Astrocyte (in vitro differentiated cells and primary cell): ENCODE measurements at regions not wholly inside any gene's neighbourhood (a gene's known extent, or its start where the extent isn't known, plus 50 kb on each side); places are given as distances from the start of the nearest gene placed in this dataset.

Experiments
- DNase-seq: peaks from one replicate; pipeline ENCODE4 v3.0.0-alpha.2; 2010; ENCODE audit warnings: low read depth
- FAIRE-seq: peaks from 2 replicates; lab custom pipeline; 2011; peaks lifted over from hg19 to GRCh38; lab: Jason Lieb, UNC
- H2AFZ ChIP-seq: 2 replicates; pipeline ENCODE4 v1.6.0; 2012; ENCODE audit warnings: low read depth, low read length, inconsistent platforms
- H3K27ac ChIP-seq: 2 replicates; pipeline ENCODE4 v1.5.1; 2011; ENCODE audit warnings: low read depth, low read length, inconsistent platforms
- H3K27me3 ChIP-seq: 2 replicates; pipeline ENCODE4 v1.6.0; 2011; ENCODE audit warnings: low read length, inconsistent platforms; ENCODE audit not compliant: insufficient read depth
- H3K36me3 ChIP-seq: 2 replicates; pipeline ENCODE4 v1.5.1; 2011; ENCODE audit warnings: low read length, inconsistent platforms; ENCODE audit not compliant: insufficient read depth
- H3K4me1 ChIP-seq: 2 replicates; pipeline ENCODE4 v1.5.1; 2011; ENCODE audit warnings: low read length, inconsistent platforms; ENCODE audit not compliant: insufficient read depth
- H3K4me2 ChIP-seq: 2 replicates; pipeline ENCODE4 v1.6.0; 2012; ENCODE audit warnings: low read length, inconsistent platforms
- H3K4me3 ChIP-seq: 2 replicates; pipeline ENCODE4 v1.5.1; 2011; ENCODE audit warnings: low read depth, mild to moderate bottlenecking, low read length, inconsistent platforms; ENCODE audit not compliant: insufficient read depth
- H3K79me2 ChIP-seq: 2 replicates; pipeline ENCODE4 v1.6.0; 2012; ENCODE audit warnings: mild to moderate bottlenecking, low read length, inconsistent platforms; ENCODE audit not compliant: insufficient read depth
- H3K9ac ChIP-seq: 2 replicates; pipeline ENCODE4 v1.6.0; 2012; ENCODE audit warnings: mild to moderate bottlenecking, low read length, inconsistent platforms
- H3K9me3 ChIP-seq: 2 replicates; pipeline ENCODE4 v1.5.1; 2012; ENCODE audit warnings: low read depth, mild to moderate bottlenecking, low read length, inconsistent platforms; ENCODE audit not compliant: insufficient read depth
- H4K20me1 ChIP-seq: 2 replicates; pipeline ENCODE4 v1.6.0; 2012; ENCODE audit warnings: low read length, inconsistent platforms; ENCODE audit not compliant: insufficient read depth
- H3K27ac Mint-ChIP-seq: one replicate; pipeline ENCODE4 v1.8.0; 2021; ENCODE audit warnings: mild to moderate bottlenecking, mixed read lengths; ENCODE audit not compliant: unreplicated experiment
- H3K27me3 Mint-ChIP-seq: one replicate; pipeline ENCODE4 v1.8.0; 2021; ENCODE audit warnings: low read depth, mixed read lengths; ENCODE audit not compliant: unreplicated experiment
- H3K36me3 Mint-ChIP-seq: one replicate; pipeline ENCODE4 v1.8.0; 2021; ENCODE audit warnings: low read depth, mixed read lengths; ENCODE audit not compliant: unreplicated experiment
- H3K4me1 Mint-ChIP-seq: one replicate; pipeline ENCODE4 v1.8.0; 2021; ENCODE audit warnings: low read depth, mixed read lengths; ENCODE audit not compliant: unreplicated experiment
- H3K4me3 Mint-ChIP-seq: one replicate; pipeline ENCODE4 v1.8.0; 2021; ENCODE audit warnings: mild to moderate bottlenecking, moderate library complexity, mixed read lengths; ENCODE audit not compliant: unreplicated experiment
- H3K9me3 Mint-ChIP-seq: one replicate; pipeline ENCODE4 v1.8.0; 2021; ENCODE audit warnings: mild to moderate bottlenecking, mixed read lengths; ENCODE audit not compliant: unreplicated experiment
- EZH2 ChIP-seq: IDR thresholded peaks from 2 replicates; pipeline ENCODE4 v1.6.1; 2012; ENCODE audit warnings: mild to moderate bottlenecking, low read length, inconsistent platforms; ENCODE audit not compliant: insufficient read depth
- TF ChIP-seq, protein P1 (sequence below): IDR thresholded peaks from 2 replicates; pipeline ENCODE4 v1.5.1; 2011; ENCODE audit warnings: low read depth, mild to moderate bottlenecking, inconsistent platforms, low read length, moderate library complexity; ENCODE audit not compliant: insufficient read depth

DNA sequence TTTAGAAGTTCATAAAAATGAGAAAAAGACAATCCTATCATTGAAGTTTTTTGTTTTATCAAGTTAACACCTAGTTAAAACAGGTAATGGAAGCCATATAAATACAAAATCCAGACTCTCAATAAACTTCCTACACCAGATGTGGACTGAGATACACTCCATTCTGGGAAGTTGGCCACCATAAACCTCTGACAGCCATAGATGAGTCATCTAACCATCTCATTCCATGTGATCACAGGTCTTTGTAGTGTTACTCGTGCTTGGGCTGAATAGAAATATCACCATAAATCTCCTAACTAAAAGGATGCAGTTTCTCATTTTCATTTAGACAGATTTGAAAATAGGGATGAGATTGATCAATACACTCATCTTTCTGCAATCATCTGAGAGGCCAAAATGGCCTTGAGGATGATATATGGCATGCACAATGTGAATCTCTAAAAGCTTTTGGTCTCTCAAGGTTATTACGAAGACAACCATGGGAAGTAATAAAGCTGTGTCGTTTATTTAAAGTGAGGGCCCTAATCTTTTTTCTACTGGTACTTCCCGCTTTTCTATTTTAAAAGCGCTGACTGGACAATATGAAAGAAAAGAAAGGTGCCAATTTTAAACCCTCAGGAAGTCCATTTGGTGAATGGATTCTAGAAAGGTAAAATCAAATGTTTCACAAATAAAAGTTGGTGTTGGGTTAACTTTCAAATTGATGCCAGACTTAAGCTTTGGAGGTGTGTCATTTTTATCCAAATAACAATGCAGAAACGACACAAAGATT lies 155.5 kb downstream of the POLR2M start:
- H3K9ac ChIP-seq: no peak overlapping the region
- H3K27ac ChIP-seq: no peak overlapping the region
- no peaks in the 10 kb centered on the region for H3K79me2 ChIP-seq
- Mint-ChIP-seq H3K36me3 (no peaks in the 10 kb centered on the region), H3K27me3 (peaks cover 6% of the 10 kb centered on the region), H3K4me1 (peaks cover 10% of the 10 kb centered on the region), H3K27ac (no peak overlapping the region), H3K4me3 (no peak overlapping the region), H3K9me3 (peaks cover 1% of the 10 kb centered on the region)
- no peak for TF ChIP-seq EZH2
- TF ChIP-seq, protein P1, sequence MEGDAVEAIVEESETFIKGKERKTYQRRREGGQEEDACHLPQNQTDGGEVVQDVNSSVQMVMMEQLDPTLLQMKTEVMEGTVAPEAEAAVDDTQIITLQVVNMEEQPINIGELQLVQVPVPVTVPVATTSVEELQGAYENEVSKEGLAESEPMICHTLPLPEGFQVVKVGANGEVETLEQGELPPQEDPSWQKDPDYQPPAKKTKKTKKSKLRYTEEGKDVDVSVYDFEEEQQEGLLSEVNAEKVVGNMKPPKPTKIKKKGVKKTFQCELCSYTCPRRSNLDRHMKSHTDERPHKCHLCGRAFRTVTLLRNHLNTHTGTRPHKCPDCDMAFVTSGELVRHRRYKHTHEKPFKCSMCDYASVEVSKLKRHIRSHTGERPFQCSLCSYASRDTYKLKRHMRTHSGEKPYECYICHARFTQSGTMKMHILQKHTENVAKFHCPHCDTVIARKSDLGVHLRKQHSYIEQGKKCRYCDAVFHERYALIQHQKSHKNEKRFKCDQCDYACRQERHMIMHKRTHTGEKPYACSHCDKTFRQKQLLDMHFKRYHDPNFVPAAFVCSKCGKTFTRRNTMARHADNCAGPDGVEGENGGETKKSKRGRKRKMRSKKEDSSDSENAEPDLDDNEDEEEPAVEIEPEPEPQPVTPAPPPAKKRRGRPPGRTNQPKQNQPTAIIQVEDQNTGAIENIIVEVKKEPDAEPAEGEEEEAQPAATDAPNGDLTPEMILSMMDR: no peak
- no peak overlapping the region for H3K4me2 ChIP-seq
- peaks cover 3% of the 10 kb centered on the region for H3K4me1 ChIP-seq
- H2AFZ ChIP-seq: no peak overlapping the region
- FAIRE-seq: peak; percentile 88
- H3K36me3 ChIP-seq: no peaks in the 10 kb centered on the region
- H4K20me1 ChIP-seq: no peaks in the 10 kb centered on the region
- H3K4me3 ChIP-seq: no peak overlapping the region
- no peaks in the 10 kb centered on the region for H3K9me3 ChIP-seq
- H3K27me3 ChIP-seq: no peaks in the 10 kb centered on the region
- DNase-seq: peak; percentile 84

DNA sequence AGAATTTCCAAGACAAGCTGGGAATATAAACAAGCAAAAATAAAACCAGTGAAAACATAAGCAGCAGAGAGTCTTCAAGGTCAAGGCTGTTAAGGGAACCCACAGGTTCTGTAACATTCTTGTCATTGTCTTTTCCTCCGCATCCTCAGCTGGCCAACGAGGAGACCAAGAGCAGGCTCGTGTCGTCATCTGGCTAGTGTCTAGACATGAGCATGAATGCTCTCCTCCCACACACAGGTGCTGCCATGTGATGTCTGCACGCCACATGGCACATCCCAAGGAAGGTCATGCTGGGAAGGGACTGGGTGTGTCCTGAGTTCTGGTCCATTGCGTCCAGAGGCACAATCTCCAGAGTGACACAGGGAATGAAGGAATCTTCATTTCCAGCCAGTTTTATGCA lies 156.2 kb downstream of the POLR2M start:
- H3K9ac ChIP-seq: no peak overlapping the region
- no peaks in the 10 kb centered on the region for H4K20me1 ChIP-seq
- no peaks in the 10 kb centered on the region for H3K36me3 ChIP-seq
- no peak for FAIRE-seq
- no peak for DNase-seq
- H3K27me3 ChIP-seq: no peaks in the 10 kb centered on the region
- peaks cover 9% of the 10 kb centered on the region for H3K4me1 Mint-ChIP-seq
- no peak overlapping the region for H3K27ac ChIP-seq
- H3K9me3 ChIP-seq: no peaks in the 10 kb centered on the region
- no peak overlapping the region for H3K4me3 Mint-ChIP-seq
- no peak overlapping the region for H2AFZ ChIP-seq
- H3K36me3 Mint-ChIP-seq: no peaks in the 10 kb centered on the region
- H3K4me2 ChIP-seq: no peak overlapping the region
- peaks cover 3% of the 10 kb centered on the region for H3K4me1 ChIP-seq
- H3K27ac Mint-ChIP-seq: no peak overlapping the region
- H3K79me2 ChIP-seq: no peaks in the 10 kb centered on the region
- no peak overlapping the region for H3K4me3 ChIP-seq
- no peak for TF ChIP-seq EZH2
- TF ChIP-seq, protein P1: no peak
- H3K27me3 Mint-ChIP-seq: peaks cover 7% of the 10 kb centered on the region
- peaks cover 1% of the 10 kb centered on the region for H3K9me3 Mint-ChIP-seq

DNA sequence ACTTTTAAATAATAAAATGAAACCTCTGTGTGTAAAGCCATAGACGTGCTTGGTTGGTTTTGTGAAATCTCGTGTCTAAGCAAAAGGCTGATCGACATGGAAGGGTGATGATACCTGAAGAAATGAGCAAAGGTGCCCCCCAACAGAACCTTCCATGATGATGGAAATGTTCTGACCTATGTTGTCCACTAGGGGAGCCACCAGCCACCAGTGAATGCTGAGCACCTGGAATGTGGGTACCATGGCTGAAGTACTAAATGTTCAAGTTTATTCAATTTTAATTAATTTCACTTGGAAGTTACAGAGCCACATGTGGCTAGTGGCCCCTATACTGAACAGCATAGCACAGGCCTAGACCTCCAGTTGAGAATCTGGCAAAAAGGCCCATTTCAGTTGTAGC lies 158.8 kb downstream of the POLR2M start:
- DNase-seq (no peak), FAIRE-seq (no peak)
- Histone ChIP-seq H4K20me1 (no peaks in the 10 kb centered on the region), H3K27me3 (no peaks in the 10 kb centered on the region), H3K4me2 (no peak overlapping the region), H2AFZ (no peak overlapping the region), H3K4me3 (no peak overlapping the region), H3K27ac (no peak overlapping the region), H3K79me2 (no peaks in the 10 kb centered on the region), H3K4me1 (peaks cover 3% of the 10 kb centered on the region), H3K9ac (no peak overlapping the region), H3K36me3 (no peaks in the 10 kb centered on the region), H3K9me3 (no peaks in the 10 kb centered on the region)
- no peak overlapping the region for H3K4me3 Mint-ChIP-seq
- no peak overlapping the region for H3K27ac Mint-ChIP-seq
- H3K36me3 Mint-ChIP-seq: no peaks in the 10 kb centered on the region
- H3K9me3 Mint-ChIP-seq: no peaks in the 10 kb centered on the region
- TF ChIP-seq, protein P1: peak; percentile 32
- TF ChIP-seq EZH2: no peak
- peaks cover 8% of the 10 kb centered on the region for H3K27me3 Mint-ChIP-seq
- peaks cover 6% of the 10 kb centered on the region for H3K4me1 Mint-ChIP-seq
